GM12892 (cell line): ENCODE measurements at regions not wholly inside any gene's neighbourhood (a gene's known extent, or its start where the extent isn't known, plus 50 kb on each side); places are given as distances from the start of the nearest gene placed in this dataset.

Source experiments
- POLR2A ChIP-seq: IDR thresholded peaks from 2 replicates; pipeline ENCODE4 v1.6.1; 2011; ENCODE audit warnings: low read depth, low read length, control low read depth
- TAF1 ChIP-seq: IDR thresholded peaks from 2 replicates; pipeline ENCODE4 v1.6.1; 2011; ENCODE audit warnings: low read depth, mild to moderate bottlenecking, control low read depth, low read length, borderline replicate concordance

DNA sequence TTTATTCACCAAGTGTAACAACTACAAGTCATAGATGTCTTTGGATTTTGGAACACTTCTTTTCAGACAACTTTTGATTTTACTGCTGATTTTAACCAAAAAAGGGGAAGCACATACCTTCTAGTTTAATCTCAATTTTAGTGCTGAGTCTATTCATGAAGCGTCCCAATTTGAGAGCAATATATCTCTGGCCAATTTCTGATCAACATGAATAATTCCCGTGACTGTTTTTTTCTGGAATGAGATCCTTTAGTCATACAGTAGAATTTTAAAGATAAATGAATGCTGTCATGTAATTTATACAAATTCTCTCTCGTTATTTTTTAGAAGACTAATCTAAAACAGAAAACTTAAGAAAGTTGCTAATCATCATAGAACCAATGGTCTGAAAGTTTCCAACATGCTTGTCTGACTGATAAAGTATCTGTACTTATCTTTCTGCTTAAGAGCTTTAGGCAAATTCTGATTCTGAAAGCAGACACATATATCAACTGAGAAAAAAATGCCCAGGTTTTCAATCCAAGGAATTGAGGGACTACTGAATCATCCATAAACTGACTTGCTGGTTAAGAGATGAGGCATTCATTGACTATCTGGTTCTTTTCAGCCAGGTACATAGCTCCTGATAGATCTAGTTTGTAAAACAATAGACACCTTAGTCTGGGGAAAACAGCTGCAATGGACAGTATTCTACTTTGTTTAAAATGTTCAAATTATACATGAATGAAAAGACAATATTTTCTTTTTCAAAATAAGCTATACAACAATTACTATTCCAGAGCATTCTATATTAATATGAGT lies 657.5 kb downstream of the RFPL4B start:
- no peak for TF ChIP-seq TAF1
- TF ChIP-seq POLR2A: no peak
